ENCODE measurements at regions not wholly inside any gene's neighbourhood (a gene's known extent, or its start where the extent isn't known, plus 50 kb on each side); places are given as distances from the start of the nearest gene placed in this dataset.

- POLR2A ChIA-PET, result no interaction called here
- Mint-ChIP-seq H3K27ac (no peak overlapping the region), H3K27me3 (no peaks in the 10 kb centered on the region), H3K36me3 (no peaks in the 10 kb centered on the region), H3K4me3 (no peak overlapping the region), H3K9me3 (peaks cover 5% of the 10 kb centered on the region), H3K4me1 (no peaks in the 10 kb centered on the region)
- ATAC-seq (ENCODE audit: low read depth), result no peak
- no peak for DNase-seq
These were observed 266.8 kb upstream of the MIS18BP1 start for GRCh38 chr14:45519766-45520165.

GRCh38 chr14:45492876-45493275 is 239.9 kb upstream of the MIS18BP1 start:
- Mint-ChIP-seq H3K36me3 (no peaks in the 10 kb centered on the region), H3K4me3 (no peak overlapping the region), H3K27ac (no peak overlapping the region), H3K27me3 (no peaks in the 10 kb centered on the region), H3K9me3 (peaks cover 1% of the 10 kb centered on the region), H3K4me1 (no peaks in the 10 kb centered on the region)
- no peak for DNase-seq
- POLR2A ChIA-PET, result no interaction called here
- ATAC-seq (ENCODE audit: low read depth), result no peak

GRCh38 chr14:45491914-45492313 is 238.9 kb upstream of the MIS18BP1 start:
- H3K36me3 Mint-ChIP-seq, result no peaks in the 10 kb centered on the region
- H3K9me3 Mint-ChIP-seq, result peaks cover 1% of the 10 kb centered on the region
- no peak overlapping the region for H3K4me3 Mint-ChIP-seq
- ATAC-seq (ENCODE audit: low read depth), result no peak
- no peak for DNase-seq
- H3K4me1 Mint-ChIP-seq, result no peaks in the 10 kb centered on the region
- no peaks in the 10 kb centered on the region for H3K27me3 Mint-ChIP-seq
- POLR2A ChIA-PET, result no interaction called here
- no peak overlapping the region for H3K27ac Mint-ChIP-seq

- peaks cover 11% of the 10 kb centered on the region for H3K9me3 Mint-ChIP-seq
- H3K4me1 Mint-ChIP-seq, result no peaks in the 10 kb centered on the region
- no peak overlapping the region for H3K4me3 Mint-ChIP-seq
- no peak overlapping the region for H3K27ac Mint-ChIP-seq
- no peak for ATAC-seq (ENCODE audit: low read depth)
- H3K27me3 Mint-ChIP-seq, result no peaks in the 10 kb centered on the region
- H3K36me3 Mint-ChIP-seq, result no peaks in the 10 kb centered on the region
- no peak for DNase-seq
- POLR2A ChIA-PET, result no interaction called here
These were observed 233.6 kb upstream of the MIS18BP1 start for GRCh38 chr14:45486599-45486998.

- Mint-ChIP-seq H3K9me3 (no peaks in the 10 kb centered on the region), H3K27ac (no peak overlapping the region), H3K4me3 (no peak overlapping the region), H3K27me3 (no peaks in the 10 kb centered on the region), H3K36me3 (no peaks in the 10 kb centered on the region), H3K4me1 (no peaks in the 10 kb centered on the region)
- ATAC-seq (ENCODE audit: low read depth), result no peak
- no peak for DNase-seq
- POLR2A ChIA-PET, result no interaction called here
These were observed 214.0 kb upstream of the MIS18BP1 start for GRCh38 chr14:45467023-45467422.

GRCh38 chr14:45434221-45434620 is 181.2 kb upstream of the MIS18BP1 start:
- POLR2A ChIA-PET, result no interaction called here
- ATAC-seq (ENCODE audit: low read depth) (no peak), DNase-seq (no peak)
- Mint-ChIP-seq H3K36me3 (no peaks in the 10 kb centered on the region), H3K9me3 (peaks cover 6% of the 10 kb centered on the region), H3K4me1 (no peaks in the 10 kb centered on the region), H3K4me3 (no peak overlapping the region), H3K27me3 (no peaks in the 10 kb centered on the region), H3K27ac (no peak overlapping the region)

- no peak overlapping the region for H3K27ac Mint-ChIP-seq
- ATAC-seq (ENCODE audit: low read depth), result no peak
- no peak overlapping the region for H3K4me3 Mint-ChIP-seq
- POLR2A ChIA-PET, result no interaction called here
- no peaks in the 10 kb centered on the region for H3K36me3 Mint-ChIP-seq
- no peaks in the 10 kb centered on the region for H3K9me3 Mint-ChIP-seq
- DNase-seq, result no peak
- no peaks in the 10 kb centered on the region for H3K27me3 Mint-ChIP-seq
- H3K4me1 Mint-ChIP-seq, result no peaks in the 10 kb centered on the region
These were observed 173.8 kb upstream of the MIS18BP1 start for GRCh38 chr14:45426685-45427282.

GRCh38 chr14:45406942-45407341 is 153.9 kb upstream of the MIS18BP1 start:
- H3K27me3 Mint-ChIP-seq, result no peaks in the 10 kb centered on the region
- H3K27ac Mint-ChIP-seq, result no peak overlapping the region
- ATAC-seq (ENCODE audit: low read depth), result no peak
- H3K4me1 Mint-ChIP-seq, result no peaks in the 10 kb centered on the region
- H3K4me3 Mint-ChIP-seq, result no peak overlapping the region
- no peaks in the 10 kb centered on the region for H3K36me3 Mint-ChIP-seq
- DNase-seq, result no peak
- POLR2A ChIA-PET, result no interaction called here
- peaks cover 2% of the 10 kb centered on the region for H3K9me3 Mint-ChIP-seq

- Mint-ChIP-seq H3K4me3 (no peak overlapping the region), H3K36me3 (no peaks in the 10 kb centered on the region), H3K9me3 (peaks cover 2% of the 10 kb centered on the region), H3K4me1 (no peaks in the 10 kb centered on the region), H3K27ac (no peak overlapping the region), H3K27me3 (peaks cover 2% of the 10 kb centered on the region)
- POLR2A ChIA-PET, result no interaction called here
- ATAC-seq (ENCODE audit: low read depth) (no peak), DNase-seq (no peak)
These were observed 148.1 kb upstream of the MIS18BP1 start for GRCh38 chr14:45400950-45401640.

GRCh38 chr14:45400509-45400908 is 147.5 kb upstream of the MIS18BP1 start:
- H3K9me3 Mint-ChIP-seq, result peaks cover 2% of the 10 kb centered on the region
- no peak overlapping the region for H3K4me3 Mint-ChIP-seq
- POLR2A ChIA-PET, result no interaction called here
- H3K36me3 Mint-ChIP-seq, result no peaks in the 10 kb centered on the region
- H3K27me3 Mint-ChIP-seq, result peaks cover 2% of the 10 kb centered on the region
- no peaks in the 10 kb centered on the region for H3K4me1 Mint-ChIP-seq
- ATAC-seq (ENCODE audit: low read depth) (no peak), DNase-seq (no peak)
- no peak overlapping the region for H3K27ac Mint-ChIP-seq

- Mint-ChIP-seq H3K4me1 (no peaks in the 10 kb centered on the region), H3K4me3 (no peak overlapping the region), H3K27me3 (no peaks in the 10 kb centered on the region), H3K36me3 (no peaks in the 10 kb centered on the region), H3K9me3 (no peaks in the 10 kb centered on the region), H3K27ac (no peak overlapping the region)
- POLR2A ChIA-PET, result no interaction called here
- ATAC-seq (ENCODE audit: low read depth) (no peak), DNase-seq (no peak)
These were observed 128.1 kb upstream of the MIS18BP1 start for GRCh38 chr14:45381091-45381490.

GRCh38 chr14:45377166-45377565 is 124.2 kb upstream of the MIS18BP1 start:
- Mint-ChIP-seq H3K4me1 (no peaks in the 10 kb centered on the region), H3K36me3 (no peaks in the 10 kb centered on the region), H3K9me3 (no peaks in the 10 kb centered on the region), H3K27me3 (no peaks in the 10 kb centered on the region), H3K4me3 (no peak overlapping the region), H3K27ac (no peak overlapping the region)
- no peak for DNase-seq
- no peak for ATAC-seq (ENCODE audit: low read depth)
- POLR2A ChIA-PET, result no interaction called here

GRCh38 chr14:45373877-45374276 is 120.9 kb upstream of the MIS18BP1 start:
- POLR2A ChIA-PET, result no interaction called here

GRCh38 chr14:45364565-45365156 is 111.7 kb upstream of the MIS18BP1 start:
- no peak for ATAC-seq (ENCODE audit: low read depth)

More at GRCh38 chr14:45373877-45374276, 120.9 kb upstream of the MIS18BP1 start:
- no peak for DNase-seq
- Mint-ChIP-seq H3K9me3 (no peaks in the 10 kb centered on the region), H3K4me1 (no peaks in the 10 kb centered on the region), H3K27ac (no peak overlapping the region), H3K4me3 (no peak overlapping the region), H3K27me3 (no peaks in the 10 kb centered on the region), H3K36me3 (no peaks in the 10 kb centered on the region)
- no peak for ATAC-seq (ENCODE audit: low read depth)

More at GRCh38 chr14:45364565-45365156, 111.7 kb upstream of the MIS18BP1 start:
- Mint-ChIP-seq H3K27ac (no peak overlapping the region), H3K4me1 (no peaks in the 10 kb centered on the region), H3K9me3 (no peaks in the 10 kb centered on the region), H3K4me3 (no peak overlapping the region), H3K27me3 (no peaks in the 10 kb centered on the region), H3K36me3 (no peaks in the 10 kb centered on the region)
- DNase-seq, result no peak
- POLR2A ChIA-PET, result no interaction called here

All from activated naive CD8-positive, alpha-beta T cell treated with anti-CD3 and anti-CD28 coated beads, Interleukin-2, amount 10 ng/mL, durations not matched to agents 7 days and 5 days (primary cell).